Transverse colon (tissue), 4 donors: ENCODE measurements at regions not wholly inside any gene's neighbourhood (a gene's known extent, or its start where the extent isn't known, plus 50 kb on each side); places are given as distances from the start of the nearest gene placed in this dataset.

Experiments used
- EP300 ChIP-seq: sonication (generic); formaldehyde crosslinking; IDR thresholded peaks from one replicate; pipeline ENCODE4 v1.6.1; 2017; ENCODE audit warnings: antibody characterized with exemption, low read depth
- POLR2A ChIP-seq: fragments of 450-650 bp; IDR thresholded peaks from one replicate; pipeline ENCODE4 v1.6.1; 2016; ENCODE audit warnings: antibody characterized with exemption, mild to moderate bottlenecking, moderate library complexity
- POLR2AphosphoS5 ChIP-seq, 3 donors: sonication (generic); formaldehyde crosslinking; IDR thresholded peaks; one replicate each; pipeline ENCODE4 v1.6.1; 2016; ENCODE audit warnings: antibody characterized with exemption in 3 of 3
- TF ChIP-seq, protein P1 (sequence below), 5 experiments: fragments of 200-600 bp in 3 of 5; fragments of 450-650 bp in 2 of 5; sonication (generic) in 3 of 5; IDR thresholded peaks; 1 replicate in 2 of 5; 2 replicates in 3 of 5; pipeline ENCODE4 v1.5.1; 2016 to 2017; ENCODE audit warnings: antibody characterized with exemption in 5 of 5, inconsistent platforms in 3 of 5, mild to moderate bottlenecking in 2 of 5, moderate library complexity in 1 of 5

- TF ChIP-seq, protein P1, sequence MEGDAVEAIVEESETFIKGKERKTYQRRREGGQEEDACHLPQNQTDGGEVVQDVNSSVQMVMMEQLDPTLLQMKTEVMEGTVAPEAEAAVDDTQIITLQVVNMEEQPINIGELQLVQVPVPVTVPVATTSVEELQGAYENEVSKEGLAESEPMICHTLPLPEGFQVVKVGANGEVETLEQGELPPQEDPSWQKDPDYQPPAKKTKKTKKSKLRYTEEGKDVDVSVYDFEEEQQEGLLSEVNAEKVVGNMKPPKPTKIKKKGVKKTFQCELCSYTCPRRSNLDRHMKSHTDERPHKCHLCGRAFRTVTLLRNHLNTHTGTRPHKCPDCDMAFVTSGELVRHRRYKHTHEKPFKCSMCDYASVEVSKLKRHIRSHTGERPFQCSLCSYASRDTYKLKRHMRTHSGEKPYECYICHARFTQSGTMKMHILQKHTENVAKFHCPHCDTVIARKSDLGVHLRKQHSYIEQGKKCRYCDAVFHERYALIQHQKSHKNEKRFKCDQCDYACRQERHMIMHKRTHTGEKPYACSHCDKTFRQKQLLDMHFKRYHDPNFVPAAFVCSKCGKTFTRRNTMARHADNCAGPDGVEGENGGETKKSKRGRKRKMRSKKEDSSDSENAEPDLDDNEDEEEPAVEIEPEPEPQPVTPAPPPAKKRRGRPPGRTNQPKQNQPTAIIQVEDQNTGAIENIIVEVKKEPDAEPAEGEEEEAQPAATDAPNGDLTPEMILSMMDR (IDR thresholded peaks at IDR 0.05): no peak
- no peak for TF ChIP-seq POLR2A
- no peak for TF ChIP-seq POLR2AphosphoS5 (IDR thresholded peaks at IDR 0.05)
- TF ChIP-seq EP300: no peak
Observed at GRCh38 chr4:180852738-180853137, 1390.5 kb upstream of the TENM3 start.
